ENCODE measurements at regions not wholly inside any gene's neighbourhood (a gene's known extent, or its start where the extent isn't known, plus 50 kb on each side); places are given as distances from the start of the nearest gene placed in this dataset.

- ATAC-seq (no peak), DNase-seq (ENCODE audit: low spot score) (no peak)
- H4K20me1 ChIP-seq (replicated peaks; ENCODE audit: insufficient read depth): no peaks in the 10 kb centered on the region
- peaks cover 5% of the 10 kb centered on the region; the same call in 1 of the 3 replicates for H3K36me3 Mint-ChIP-seq (ENCODE audit: low read depth)
- no peaks in the 10 kb centered on the region for H3K27me3 Mint-ChIP-seq (ENCODE audit: insufficient read depth, low read depth, poor library complexity)
- no peaks in the 10 kb centered on the region for H3F3A ChIP-seq (replicated peaks; ENCODE audit: low read depth)
- no peaks in the 10 kb centered on the region for H3K36me3 ChIP-seq (ENCODE audit: insufficient read depth)
- H3K4me3 Mint-ChIP-seq: no peak overlapping the region
- no peak for TF ChIP-seq JUNB (IDR thresholded peaks at IDR 0.05; ENCODE audit: unreplicated experiment)
- TF ChIP-seq, protein P1, sequence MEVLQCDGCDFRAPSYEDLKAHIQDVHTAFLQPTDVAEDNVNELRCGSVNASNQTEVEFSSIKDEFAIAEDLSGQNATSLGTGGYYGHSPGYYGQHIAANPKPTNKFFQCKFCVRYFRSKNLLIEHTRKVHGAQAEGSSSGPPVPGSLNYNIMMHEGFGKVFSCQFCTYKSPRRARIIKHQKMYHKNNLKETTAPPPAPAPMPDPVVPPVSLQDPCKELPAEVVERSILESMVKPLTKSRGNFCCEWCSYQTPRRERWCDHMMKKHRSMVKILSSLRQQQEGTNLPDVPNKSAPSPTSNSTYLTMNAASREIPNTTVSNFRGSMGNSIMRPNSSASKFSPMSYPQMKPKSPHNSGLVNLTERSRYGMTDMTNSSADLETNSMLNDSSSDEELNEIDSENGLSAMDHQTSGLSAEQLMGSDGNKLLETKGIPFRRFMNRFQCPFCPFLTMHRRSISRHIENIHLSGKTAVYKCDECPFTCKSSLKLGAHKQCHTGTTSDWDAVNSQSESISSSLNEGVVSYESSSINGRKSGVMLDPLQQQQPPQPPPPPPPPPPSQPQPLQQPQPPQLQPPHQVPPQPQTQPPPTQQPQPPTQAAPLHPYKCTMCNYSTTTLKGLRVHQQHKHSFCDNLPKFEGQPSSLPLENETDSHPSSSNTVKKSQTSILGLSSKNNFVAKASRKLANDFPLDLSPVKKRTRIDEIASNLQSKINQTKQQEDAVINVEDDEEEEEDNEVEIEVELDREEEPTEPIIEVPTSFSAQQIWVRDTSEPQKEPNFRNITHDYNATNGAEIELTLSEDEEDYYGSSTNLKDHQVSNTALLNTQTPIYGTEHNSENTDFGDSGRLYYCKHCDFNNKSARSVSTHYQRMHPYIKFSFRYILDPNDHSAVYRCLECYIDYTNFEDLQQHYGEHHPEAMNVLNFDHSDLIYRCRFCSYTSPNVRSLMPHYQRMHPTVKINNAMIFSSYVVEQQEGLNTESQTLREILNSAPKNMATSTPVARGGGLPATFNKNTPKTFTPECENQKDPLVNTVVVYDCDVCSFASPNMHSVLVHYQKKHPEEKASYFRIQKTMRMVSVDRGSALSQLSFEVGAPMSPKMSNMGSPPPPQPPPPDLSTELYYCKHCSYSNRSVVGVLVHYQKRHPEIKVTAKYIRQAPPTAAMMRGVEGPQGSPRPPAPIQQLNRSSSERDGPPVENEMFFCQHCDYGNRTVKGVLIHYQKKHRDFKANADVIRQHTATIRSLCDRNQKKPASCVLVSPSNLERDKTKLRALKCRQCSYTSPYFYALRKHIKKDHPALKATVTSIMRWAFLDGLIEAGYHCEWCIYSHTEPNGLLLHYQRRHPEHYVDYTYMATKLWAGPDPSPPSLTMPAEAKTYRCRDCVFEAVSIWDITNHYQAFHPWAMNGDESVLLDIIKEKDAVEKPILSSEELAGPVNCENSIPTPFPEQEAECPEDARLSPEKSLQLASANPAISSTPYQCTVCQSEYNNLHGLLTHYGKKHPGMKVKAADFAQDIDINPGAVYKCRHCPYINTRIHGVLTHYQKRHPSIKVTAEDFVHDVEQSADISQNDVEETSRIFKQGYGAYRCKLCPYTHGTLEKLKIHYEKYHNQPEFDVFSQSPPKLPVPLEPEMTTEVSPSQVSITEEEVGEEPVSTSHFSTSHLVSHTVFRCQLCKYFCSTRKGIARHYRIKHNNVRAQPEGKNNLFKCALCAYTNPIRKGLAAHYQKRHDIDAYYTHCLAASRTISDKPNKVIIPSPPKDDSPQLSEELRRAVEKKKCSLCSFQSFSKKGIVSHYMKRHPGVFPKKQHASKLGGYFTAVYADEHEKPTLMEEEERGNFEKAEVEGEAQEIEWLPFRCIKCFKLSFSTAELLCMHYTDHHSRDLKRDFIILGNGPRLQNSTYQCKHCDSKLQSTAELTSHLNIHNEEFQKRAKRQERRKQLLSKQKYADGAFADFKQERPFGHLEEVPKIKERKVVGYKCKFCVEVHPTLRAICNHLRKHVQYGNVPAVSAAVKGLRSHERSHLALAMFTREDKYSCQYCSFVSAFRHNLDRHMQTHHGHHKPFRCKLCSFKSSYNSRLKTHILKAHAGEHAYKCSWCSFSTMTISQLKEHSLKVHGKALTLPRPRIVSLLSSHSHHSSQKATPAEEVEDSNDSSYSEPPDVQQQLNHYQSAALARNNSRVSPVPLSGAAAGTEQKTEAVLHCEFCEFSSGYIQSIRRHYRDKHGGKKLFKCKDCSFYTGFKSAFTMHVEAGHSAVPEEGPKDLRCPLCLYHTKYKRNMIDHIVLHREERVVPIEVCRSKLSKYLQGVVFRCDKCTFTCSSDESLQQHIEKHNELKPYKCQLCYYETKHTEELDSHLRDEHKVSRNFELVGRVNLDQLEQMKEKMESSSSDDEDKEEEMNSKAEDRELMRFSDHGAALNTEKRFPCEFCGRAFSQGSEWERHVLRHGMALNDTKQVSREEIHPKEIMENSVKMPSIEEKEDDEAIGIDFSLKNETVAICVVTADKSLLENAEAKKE (CRISPR knock-in tag; IDR thresholded peaks at IDR 0.05): no peak
- TF ChIP-seq, protein P2, sequence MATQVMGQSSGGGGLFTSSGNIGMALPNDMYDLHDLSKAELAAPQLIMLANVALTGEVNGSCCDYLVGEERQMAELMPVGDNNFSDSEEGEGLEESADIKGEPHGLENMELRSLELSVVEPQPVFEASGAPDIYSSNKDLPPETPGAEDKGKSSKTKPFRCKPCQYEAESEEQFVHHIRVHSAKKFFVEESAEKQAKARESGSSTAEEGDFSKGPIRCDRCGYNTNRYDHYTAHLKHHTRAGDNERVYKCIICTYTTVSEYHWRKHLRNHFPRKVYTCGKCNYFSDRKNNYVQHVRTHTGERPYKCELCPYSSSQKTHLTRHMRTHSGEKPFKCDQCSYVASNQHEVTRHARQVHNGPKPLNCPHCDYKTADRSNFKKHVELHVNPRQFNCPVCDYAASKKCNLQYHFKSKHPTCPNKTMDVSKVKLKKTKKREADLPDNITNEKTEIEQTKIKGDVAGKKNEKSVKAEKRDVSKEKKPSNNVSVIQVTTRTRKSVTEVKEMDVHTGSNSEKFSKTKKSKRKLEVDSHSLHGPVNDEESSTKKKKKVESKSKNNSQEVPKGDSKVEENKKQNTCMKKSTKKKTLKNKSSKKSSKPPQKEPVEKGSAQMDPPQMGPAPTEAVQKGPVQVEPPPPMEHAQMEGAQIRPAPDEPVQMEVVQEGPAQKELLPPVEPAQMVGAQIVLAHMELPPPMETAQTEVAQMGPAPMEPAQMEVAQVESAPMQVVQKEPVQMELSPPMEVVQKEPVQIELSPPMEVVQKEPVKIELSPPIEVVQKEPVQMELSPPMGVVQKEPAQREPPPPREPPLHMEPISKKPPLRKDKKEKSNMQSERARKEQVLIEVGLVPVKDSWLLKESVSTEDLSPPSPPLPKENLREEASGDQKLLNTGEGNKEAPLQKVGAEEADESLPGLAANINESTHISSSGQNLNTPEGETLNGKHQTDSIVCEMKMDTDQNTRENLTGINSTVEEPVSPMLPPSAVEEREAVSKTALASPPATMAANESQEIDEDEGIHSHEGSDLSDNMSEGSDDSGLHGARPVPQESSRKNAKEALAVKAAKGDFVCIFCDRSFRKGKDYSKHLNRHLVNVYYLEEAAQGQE (IDR thresholded peaks at IDR 0.05; ENCODE audit: unreplicated experiment): no peak
- no peak for TF ChIP-seq ZNF114 (CRISPR knock-in tag; IDR thresholded peaks at IDR 0.05)
- no peaks in the 10 kb centered on the region for H3K4me1 Mint-ChIP-seq
- H3K27ac Mint-ChIP-seq: no peak overlapping the region
- 0 out of 2 replicates have a peak, but pooled peaks cover 4% of the 10 kb centered on the region for H3K9me2 ChIP-seq (ENCODE audit: insufficient read depth)
- no peak overlapping the region for H3K4me2 ChIP-seq
- peaks cover 32% of the 10 kb centered on the region for H3K9me3 Mint-ChIP-seq
- H3K4me1 ChIP-seq (ENCODE audit: insufficient read depth): no peaks in the 10 kb centered on the region
- H3K27me3 ChIP-seq (ENCODE audit: insufficient read depth): no peaks in the 10 kb centered on the region
- no peak overlapping the region for H2AFZ ChIP-seq
- H3K79me2 ChIP-seq (replicated peaks; ENCODE audit: insufficient read depth): no peaks in the 10 kb centered on the region
- no peak overlapping the region for H3K4me3 ChIP-seq
- no peak overlapping the region for H3K27ac ChIP-seq (ENCODE audit: low read depth)
Measured at GRCh38 chr10:130927157-130927556, 384.4 kb downstream of the TCERG1L start.

Data from GM23338 (cell line).